Myocyte (in vitro differentiated cells): ENCODE measurements at regions not wholly inside any gene's neighbourhood (a gene's known extent, or its start where the extent isn't known, plus 50 kb on each side); places are given as distances from the start of the nearest gene placed in this dataset.

Source experiments
- DNase-seq: peaks from one replicate; pipeline ENCODE4 v3.0.0-alpha.2; 2012; ENCODE audit warnings: low read depth

DNA sequence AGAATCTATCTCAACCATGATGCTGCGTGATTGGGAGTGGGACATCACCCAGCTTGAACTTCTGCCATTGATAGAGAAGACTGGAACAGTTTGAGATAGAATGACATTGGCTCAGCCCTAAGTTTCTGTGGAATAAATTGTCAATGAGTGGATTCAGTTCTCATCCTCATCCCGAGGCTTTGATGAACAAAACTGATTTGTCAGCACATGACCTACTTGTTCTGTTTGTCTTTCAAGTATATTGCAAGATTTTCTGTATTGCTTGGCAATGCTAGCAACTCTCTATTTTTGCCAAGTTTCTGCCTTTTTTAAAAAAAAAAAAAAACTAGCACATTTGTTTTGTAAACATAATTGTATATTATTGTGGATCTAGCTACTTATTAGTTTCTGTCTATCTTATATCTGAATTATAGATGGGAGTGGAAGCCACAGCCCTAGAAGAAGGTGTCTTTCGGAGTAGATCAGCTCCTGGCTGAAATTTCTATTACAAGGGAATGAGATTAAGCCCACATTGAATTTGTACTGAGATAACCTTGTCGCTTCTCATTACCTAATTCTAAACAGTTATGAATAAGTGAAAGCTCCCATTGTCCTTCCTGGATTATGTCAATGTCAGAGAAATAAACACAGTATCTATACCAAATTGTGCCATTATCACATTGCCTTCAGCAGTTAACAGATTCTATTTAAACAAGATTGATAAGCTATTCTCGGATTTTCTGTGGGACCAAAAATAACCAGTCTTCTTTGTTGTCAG is 166.1 kb downstream of the TNFSF13B start:
- DNase-seq = no peak

GRCh38 chr13:108437496-108437895 is 168.0 kb downstream of the TNFSF13B start:
- no peak for DNase-seq

GRCh38 chr13:108439556-108439955 is 170.0 kb downstream of the TNFSF13B start:
- DNase-seq = no peak

DNA sequence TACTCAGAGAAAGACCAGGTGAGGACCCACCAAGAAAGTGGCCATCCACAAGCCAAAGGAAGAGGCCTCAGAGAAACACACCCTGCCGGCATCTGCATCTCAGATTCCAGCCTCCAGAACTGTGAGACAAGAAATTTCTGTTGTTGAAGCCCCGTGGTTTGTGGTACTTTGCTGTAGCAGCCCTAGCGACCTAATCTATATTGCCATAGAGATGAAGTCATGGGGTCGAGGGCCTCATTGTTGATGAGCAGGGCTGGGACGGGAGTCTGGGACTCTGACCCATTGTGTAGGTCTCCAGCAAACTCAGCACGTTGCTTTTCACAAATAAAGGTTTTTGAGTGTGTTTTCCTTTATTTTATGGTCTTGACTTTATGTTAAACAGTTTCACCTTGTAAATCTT is 174.9 kb downstream of the TNFSF13B start:
- DNase-seq = no peak

- DNase-seq = no peak
Observed at GRCh38 chr13:108448891-108449290, 179.4 kb downstream of the TNFSF13B start.

- DNase-seq = no peak
Observed at GRCh38 chr13:108451121-108451520, 178.3 kb upstream of the MYO16 start.

DNA sequence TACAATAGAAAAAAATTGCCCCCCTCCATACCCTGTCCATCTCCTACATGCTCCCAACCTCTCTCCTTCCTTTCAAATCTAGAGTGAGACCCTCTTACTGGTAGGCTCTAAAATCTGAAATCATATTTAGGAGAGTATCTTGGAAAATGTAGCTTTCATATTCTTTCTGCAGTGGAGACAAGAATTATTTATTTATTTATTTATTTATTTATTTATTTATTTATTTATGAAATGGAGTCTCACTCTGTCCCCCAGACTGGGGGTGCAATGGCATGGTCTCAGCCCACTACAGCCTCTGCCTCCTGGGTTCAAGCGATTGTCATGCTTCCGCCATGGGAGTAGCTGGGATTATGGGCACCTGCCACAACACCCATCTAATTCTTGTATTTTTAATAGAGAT is 174.1 kb upstream of the MYO16 start:
- no peak for DNase-seq

- no peak for DNase-seq
Observed at GRCh38 chr13:108460043-108460442, 169.4 kb upstream of the MYO16 start.

DNA sequence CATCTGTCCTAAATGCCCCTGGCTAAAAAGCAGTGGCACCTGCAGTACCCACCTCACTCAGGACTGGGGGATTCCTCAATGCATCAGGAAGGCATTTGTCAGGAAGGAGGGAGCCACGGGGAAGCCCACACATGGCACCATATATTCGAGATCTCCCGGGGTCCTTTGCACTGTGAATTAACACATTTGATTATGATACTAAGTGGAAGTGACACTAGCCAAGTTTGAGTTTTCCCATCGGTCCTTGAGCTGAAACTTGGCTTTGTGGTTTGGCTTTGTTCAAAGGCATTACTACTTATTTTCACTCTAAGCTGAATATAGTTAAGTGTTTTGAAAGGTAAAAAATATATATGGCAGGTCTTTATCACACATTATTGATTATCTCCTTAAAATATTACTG is 168.7 kb upstream of the MYO16 start:
- DNase-seq = no peak

GRCh38 chr13:108463340-108463739 is 166.1 kb upstream of the MYO16 start:
- DNase-seq = no peak

GRCh38 chr13:108470921-108471320 is 158.5 kb upstream of the MYO16 start:
- DNase-seq = no peak

GRCh38 chr13:108475181-108475580 is 154.2 kb upstream of the MYO16 start:
- DNase-seq = no peak

- no peak for DNase-seq
Observed at GRCh38 chr13:108477376-108477775, 152.0 kb upstream of the MYO16 start.

DNA sequence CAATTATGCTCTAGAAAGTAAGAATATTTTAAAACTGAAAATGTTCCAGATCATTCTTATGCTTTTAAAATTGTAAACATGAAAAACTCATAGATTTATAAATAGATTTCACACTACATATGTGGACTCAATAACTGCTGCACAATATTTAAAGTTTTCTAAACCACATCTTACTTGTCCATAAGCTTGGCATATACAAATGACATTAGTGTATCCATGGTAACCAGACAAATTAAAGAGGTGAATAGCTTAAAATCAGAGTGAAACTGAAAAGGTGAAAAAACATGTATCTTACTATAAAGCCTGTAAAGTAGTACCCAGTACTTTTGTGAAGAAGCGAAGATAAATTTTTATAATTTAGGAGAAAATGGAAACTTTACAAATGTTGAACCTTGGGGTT is 151.2 kb upstream of the MYO16 start:
- no peak for DNase-seq

GRCh38 chr13:108483981-108484380 is 145.4 kb upstream of the MYO16 start:
- DNase-seq = no peak

GRCh38 chr13:108486096-108486495 is 143.3 kb upstream of the MYO16 start:
- no peak for DNase-seq

- DNase-seq = no peak
Observed at GRCh38 chr13:108494991-108495645, 134.3 kb upstream of the MYO16 start.

- no peak for DNase-seq
Observed at GRCh38 chr13:108495646-108496361, 133.6 kb upstream of the MYO16 start.

DNA sequence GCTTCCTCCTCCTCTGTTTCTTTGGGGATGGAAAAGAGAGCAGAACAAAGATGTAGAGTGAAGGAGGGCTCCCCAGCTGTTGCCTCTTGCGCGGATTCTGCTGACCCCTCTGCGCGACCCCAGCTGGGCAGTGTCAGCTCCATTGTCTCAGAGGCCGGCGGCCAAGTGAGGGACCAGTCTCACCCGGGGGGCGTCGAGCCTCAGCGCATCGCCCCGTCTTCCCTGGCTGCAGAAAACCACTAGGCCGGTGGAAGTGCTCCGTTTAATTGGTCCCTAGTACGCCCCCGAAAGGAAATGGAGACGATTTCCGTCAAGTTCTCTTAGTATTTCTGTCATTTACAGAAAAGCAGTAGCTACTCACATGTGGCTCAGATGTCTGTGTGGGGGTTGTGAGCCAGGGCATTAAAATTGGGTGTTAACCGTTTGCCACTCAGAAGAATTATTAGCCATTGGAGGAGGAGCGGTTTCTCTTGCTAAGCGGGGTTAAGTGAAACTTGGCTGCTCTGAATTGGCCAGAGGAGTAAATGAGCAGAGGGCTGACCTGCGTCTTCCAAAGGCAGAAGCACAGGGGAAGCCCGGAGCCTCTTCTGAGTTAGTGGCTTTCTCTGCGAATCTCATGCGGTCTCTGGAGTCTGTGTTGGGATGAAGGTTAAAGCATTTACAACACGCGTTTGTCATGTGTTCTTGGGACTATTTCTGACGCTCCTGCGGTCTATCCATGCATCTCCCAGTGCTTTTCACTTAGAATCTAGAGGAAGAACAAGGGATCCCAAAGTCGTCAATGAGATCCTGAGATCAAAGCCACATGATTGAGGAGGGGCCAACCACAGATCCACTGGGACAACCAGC is 132.8 kb upstream of the MYO16 start:
- DNase-seq = no peak

DNA sequence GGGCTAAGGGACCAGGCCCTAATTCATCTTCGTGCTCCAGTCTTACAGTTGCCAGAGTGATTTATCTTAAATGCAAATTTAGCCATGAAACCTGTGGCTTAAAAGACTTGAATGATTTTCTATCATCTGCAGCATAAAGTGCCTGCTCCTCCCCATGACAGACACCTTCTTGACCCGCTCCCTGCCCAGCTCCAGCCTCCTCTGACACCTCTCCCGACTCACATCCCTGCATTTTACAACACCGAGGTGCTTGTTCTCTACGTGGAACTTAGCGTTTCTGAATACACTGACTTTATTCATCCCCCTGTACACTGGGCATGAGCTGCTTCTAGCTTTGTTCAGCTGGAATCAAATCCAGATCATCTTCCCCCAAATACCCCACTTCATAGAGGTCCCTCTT is 128.7 kb upstream of the MYO16 start:
- no peak for DNase-seq

DNA sequence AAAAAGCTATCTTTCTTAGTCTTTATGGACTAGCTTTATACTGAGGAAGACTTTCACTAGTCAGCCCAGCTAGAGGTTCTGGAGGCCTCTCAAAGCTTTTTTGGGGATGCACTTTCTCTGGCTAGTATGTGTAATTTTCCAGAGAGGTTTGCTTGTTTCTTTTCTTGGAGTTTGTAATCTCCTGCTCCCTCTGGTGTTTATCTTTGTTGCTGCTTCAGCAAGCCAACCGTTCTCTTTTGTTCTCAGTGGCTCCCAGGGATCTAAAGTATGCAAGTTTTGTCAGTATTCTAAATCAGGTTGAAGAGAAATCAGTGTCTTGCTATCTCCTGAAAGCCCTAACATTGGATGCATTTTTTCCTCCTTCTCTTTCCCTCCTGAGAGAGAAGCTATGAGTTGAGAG is 121.1 kb upstream of the MYO16 start:
- no peak for DNase-seq

DNA sequence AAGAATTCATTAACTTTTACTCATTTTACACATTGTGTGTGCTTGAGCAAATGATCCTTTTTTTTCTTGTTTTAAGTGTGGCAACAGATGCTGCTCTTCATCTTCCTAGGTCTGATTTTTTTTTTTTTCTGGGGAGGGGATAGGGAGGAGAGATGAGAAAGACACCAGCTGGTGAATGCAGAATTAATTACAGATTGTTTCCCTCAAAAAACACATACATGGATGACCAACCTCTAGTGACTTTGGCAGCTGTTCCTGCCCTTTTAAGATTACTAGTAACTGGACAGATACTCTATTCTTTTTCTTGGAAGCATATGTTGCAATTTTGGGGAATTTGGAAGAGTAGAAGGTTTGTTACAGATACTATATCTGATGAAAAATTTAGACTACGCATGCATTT is 103.6 kb upstream of the MYO16 start:
- no peak for DNase-seq
